HCEC 1CT (cell line): ENCODE measurements at regions not wholly inside any gene's neighbourhood (a gene's known extent, or its start where the extent isn't known, plus 50 kb on each side); places are given as distances from the start of the nearest gene placed in this dataset.
A peak's percentile ranks its signal among the peaks of the same experiment; 100 is the strongest.

Experiments
- DNase-seq: peaks from one replicate; pipeline ENCODE4 v3.0.0-alpha.2; 2017

GRCh38 chr6:160911949-160912348 is 79.6 kb upstream of the MAP3K4 start:
- no peak for DNase-seq

- no peak for DNase-seq
Measured at GRCh38 chr6:160912411-160912810, 79.2 kb upstream of the MAP3K4 start.

GRCh38 chr6:160917572-160917971 is 74.0 kb upstream of the MAP3K4 start:
- DNase-seq, result no peak

GRCh38 chr6:160919723-160920440 is 71.7 kb upstream of the MAP3K4 start:
- DNase-seq, result peak; percentile 79

GRCh38 chr6:160921095-160921494 is 70.5 kb upstream of the MAP3K4 start:
- DNase-seq, result no peak

GRCh38 chr6:160926281-160927276 is 65.0 kb upstream of the MAP3K4 start:
- no peak for DNase-seq

- DNase-seq, result no peak
Measured at GRCh38 chr6:160927416-160927815, 64.2 kb upstream of the MAP3K4 start.

GRCh38 chr6:160929361-160929760 is 62.2 kb upstream of the MAP3K4 start:
- no peak for DNase-seq

GRCh38 chr6:160929831-160930230 is 61.7 kb upstream of the MAP3K4 start:
- no peak for DNase-seq

- peak; percentile 49 for DNase-seq
Measured at GRCh38 chr6:160930547-160931377, 60.8 kb upstream of the MAP3K4 start.

GRCh38 chr6:160931378-160932310 is 59.9 kb upstream of the MAP3K4 start:
- no peak for DNase-seq

- DNase-seq, result no peak
Measured at GRCh38 chr6:160933256-160933655, 58.3 kb upstream of the MAP3K4 start.

- DNase-seq, result no peak
Measured at GRCh38 chr6:160934157-160934556, 57.4 kb upstream of the MAP3K4 start.

GRCh38 chr6:160940197-160940596 is 51.4 kb upstream of the MAP3K4 start:
- DNase-seq, result no peak
